Stimulated activated CD4-positive, alpha-beta T cell treated with anti-CD3 and anti-CD28 coated beads, TNF-alpha, amount 100 ng/mL, for 1 hour (primary cell): ENCODE measurements at regions not wholly inside any gene's neighbourhood (a gene's known extent, or its start where the extent isn't known, plus 50 kb on each side); places are given as distances from the start of the nearest gene placed in this dataset.

ENCODE experiments used
- DNase-seq, 3 donors: peaks; one replicate each; pipeline ENCODE4 v3.0.0-alpha.2; 2020; ENCODE audit warnings: low read depth in 3 of 3, low spot score in 1 of 3

DNA sequence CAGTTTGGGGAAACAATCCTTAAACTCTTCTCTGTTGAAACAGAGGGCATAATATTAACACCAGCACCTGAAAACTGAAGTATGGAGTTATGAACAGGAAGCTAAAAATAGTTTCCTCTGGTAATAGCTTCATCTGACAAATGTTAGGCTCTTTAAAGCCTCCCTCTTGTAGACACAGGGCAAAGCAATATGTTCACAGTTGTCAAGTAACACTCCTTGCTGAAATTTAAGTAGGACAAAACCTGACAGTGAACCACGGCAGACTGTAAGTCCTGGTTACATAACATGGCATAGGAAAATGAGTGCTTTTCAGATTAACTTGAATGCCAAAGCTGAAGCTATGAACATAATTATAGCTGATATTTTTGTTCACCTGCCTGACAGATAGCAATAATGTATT lies 172.9 kb downstream of the CMPK2 start:
- DNase-seq = no peak

- DNase-seq = no peak
These were observed 171.2 kb downstream of the CMPK2 start for GRCh38 chr2:6694555-6694954.

GRCh38 chr2:6700335-6700734 lies 165.4 kb downstream of the CMPK2 start:
- no peak for DNase-seq

GRCh38 chr2:6704077-6704476 lies 161.6 kb downstream of the CMPK2 start:
- DNase-seq = no peak

DNA sequence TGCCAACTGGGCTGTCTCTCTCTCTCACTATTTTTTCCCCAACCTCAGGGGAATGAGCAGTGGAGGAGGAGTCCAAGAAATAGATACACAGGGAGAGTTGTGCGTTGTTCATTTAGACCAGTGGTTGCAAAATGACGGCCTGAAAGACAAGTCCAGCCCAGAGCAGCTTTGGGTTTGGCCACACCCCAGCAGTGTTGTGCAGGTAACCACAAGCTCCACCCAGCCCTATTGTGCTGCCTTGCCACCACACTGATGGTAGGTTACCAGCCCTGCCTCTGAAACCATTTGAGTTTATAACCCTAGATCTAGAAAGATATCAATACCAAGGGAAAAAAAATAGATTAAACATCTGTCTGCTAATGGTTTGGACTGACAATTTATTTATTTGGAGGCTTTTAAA lies 144.3 kb downstream of the CMPK2 start:
- no peak for DNase-seq

- no peak for DNase-seq
These were observed 143.1 kb downstream of the CMPK2 start for GRCh38 chr2:6722574-6722973.

- no peak for DNase-seq
These were observed 141.7 kb downstream of the CMPK2 start for GRCh38 chr2:6723865-6724604.

GRCh38 chr2:6724605-6725140 lies 141.0 kb downstream of the CMPK2 start:
- DNase-seq = no peak

GRCh38 chr2:6728156-6728555 lies 137.6 kb downstream of the CMPK2 start:
- DNase-seq = no peak

GRCh38 chr2:6730003-6730402 lies 135.7 kb downstream of the CMPK2 start:
- DNase-seq = no peak

DNA sequence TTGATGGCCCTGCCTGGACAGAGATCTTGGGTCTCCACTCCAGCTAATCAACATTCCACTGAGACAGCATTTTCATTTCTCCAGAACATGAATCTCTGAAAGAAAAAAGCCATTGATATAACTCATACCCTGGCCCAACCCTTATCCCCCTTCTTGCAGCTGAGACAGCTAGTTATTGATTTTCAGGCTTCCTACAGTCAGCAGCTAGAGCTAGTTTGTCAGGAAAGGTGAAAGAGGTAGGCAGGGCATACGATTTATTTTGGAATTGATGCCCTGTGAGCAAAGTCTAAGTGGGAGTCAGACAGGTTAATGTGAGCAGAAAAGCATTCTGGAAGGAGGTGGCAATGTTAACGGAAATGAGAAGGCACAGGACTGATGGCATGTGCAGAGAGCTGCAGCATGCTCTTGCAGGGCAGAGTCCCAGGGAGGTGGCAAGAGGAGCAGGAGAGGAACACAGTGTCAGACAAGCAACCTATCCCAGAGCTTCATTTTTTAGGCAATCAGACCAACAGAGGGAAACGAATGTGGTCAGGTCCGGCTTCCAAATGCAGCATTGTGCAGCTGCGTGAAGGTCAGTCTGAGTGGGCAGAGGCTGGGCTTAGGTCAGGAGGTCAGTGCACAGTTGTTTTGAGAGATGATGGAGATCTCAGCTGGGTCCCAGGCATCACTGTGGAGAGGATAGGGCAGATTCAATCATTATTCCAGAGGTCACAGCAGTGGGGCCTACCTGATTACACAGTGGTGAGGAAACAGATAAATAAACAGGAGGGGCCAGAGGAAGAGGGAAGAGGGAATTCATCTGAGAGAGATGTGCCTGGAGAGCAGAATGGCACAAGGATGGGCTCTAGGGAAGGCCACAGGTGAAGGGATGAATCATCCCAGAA lies 134.8 kb downstream of the CMPK2 start:
- no peak for DNase-seq

DNA sequence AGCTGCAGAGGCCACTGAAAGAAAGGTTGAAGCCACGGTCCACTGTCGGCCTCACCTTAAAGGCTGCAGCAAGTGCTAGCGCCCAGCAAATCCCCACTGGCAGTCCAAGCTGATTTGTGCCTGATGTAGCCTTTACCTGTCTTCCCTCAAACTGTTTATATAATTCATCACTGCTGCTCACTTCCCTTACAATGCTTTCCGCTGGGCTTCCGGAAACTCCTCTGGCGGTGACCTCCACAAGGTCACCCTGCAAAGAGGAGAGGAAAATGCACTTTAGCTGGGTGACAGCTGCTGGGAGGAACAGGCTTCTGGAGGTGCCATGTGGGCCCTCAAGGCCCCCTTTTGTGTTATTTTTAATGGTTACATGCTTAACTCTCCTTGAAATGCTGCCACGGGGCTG lies 126.2 kb downstream of the CMPK2 start:
- DNase-seq = no peak

DNA sequence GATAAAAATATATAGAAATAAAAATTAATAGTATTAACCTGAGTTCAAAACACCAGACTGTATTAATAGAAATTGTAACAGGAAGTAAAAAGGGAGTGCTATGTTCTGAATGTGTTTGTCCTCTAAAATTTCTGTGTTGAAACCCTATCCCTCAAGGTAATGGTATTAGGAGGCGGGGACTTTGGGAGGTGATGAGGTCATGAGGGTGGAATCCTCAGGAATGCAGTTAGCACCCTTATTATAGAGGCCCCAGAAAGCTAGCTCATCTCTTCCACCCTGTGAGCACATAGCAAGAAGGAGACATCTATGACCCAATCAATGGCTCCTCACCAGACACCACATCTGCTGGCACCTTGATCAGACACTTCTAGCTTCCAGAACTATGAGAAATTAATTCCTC lies 124.5 kb downstream of the CMPK2 start:
- DNase-seq = no peak

DNA sequence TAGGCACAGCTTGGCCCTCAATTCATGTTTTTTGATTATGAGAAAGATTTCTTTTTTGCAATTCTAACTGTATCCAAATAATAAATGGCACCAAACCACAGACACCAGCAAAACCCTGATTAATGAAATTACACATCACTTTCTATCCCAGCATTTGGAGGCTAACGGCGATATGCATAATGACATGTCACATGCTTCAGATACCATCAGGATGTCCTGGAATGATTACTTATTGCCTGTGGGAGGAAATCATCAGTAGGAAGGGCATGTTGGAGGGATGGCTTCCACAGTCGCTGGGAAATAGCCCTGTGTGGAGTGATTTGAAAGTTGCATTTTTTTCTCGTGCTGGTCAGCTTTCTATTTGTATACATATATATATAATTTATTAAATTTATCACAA lies 121.7 kb downstream of the CMPK2 start:
- no peak for DNase-seq

DNA sequence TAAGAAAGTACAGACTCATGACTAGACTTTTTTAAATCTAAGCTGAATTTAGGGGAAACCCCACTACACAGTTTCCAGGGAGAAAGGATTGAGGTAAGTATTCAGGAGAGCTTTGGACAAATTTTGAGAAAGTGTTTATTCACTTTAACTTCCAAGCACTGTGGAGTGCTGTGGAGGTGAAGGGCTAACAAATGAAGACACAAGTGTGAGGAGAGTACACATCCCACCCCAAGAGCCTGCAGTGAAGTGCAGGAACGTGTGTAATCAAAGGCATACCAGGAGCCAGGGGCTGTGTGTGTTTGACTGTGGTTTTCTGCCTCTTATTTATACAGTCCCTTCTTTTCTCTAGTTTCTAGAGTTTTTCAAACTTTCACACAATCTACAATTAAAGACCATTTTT lies 118.3 kb downstream of the CMPK2 start:
- no peak for DNase-seq

DNA sequence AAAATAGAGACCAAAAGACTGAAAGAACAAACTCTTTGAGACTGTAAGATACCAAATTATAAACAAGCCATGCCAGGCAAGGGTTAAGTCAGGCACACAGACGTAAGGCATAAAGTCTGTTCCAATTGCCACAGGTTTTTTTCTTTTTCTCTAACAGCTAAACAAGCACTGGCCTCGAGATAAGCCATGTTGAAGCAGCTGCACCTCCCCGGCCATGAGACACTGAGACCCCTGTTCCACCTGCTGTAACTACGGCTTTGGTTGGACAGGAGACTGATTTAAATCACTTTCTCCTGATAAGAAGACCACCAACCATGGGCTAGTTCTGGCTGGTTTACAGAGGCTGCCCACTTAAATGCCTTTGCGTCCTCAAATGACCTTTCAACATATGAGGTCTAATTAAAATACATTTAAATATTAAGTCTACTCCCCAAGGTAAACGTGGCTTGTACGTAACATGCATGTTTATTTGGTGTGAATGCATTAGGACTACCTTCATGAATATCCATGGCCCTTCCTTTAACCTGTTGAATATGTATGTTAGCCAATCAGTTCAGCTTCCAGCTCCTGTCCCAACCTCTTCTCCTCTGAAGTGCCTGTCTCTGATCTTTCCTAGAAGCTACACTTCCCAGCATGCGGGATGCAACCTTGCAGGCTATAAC lies 117.2 kb downstream of the CMPK2 start:
- DNase-seq = no peak

DNA sequence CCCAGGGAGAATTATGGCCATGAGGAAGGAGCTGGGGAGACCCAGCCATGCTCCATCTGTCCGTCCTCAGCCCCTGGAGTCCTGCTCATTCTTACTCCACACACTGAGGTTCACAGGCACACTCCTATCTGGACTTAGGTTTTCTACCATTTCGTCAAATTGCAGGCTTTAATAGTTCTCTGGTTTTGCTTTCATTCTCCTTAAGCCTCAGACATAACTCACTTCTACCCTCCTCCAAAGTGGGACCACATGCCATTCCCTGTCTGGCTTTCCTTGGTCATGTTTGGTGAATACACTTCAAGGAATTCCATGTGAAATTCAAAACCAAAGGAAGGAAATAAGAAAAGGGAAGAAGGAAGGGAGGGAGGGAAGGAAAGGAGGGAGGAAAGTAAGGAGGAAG lies 115.7 kb downstream of the CMPK2 start:
- DNase-seq = no peak

GRCh38 chr2:6750411-6751158 lies 115.1 kb downstream of the CMPK2 start:
- DNase-seq = no peak

DNA sequence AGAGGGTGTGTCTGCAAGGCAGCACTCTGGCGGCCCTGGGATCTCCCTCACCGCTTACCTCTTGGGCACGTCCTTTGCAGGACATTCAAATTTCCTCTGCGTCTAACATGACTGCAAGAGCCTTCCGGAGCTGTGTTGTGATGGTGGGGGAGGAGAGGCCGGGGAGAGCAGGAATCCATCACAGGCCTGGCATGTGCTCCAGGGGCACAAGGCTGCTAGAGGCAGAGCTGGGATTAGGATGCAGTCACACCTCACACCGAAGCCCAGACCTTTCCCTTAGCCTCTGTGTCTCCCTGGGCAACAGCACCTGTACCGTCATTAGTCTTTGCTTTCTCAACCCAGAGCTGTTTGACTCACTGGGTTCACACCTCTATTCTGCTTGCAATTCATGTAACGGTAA lies 111.3 kb downstream of the CMPK2 start:
- no peak for DNase-seq

DNA sequence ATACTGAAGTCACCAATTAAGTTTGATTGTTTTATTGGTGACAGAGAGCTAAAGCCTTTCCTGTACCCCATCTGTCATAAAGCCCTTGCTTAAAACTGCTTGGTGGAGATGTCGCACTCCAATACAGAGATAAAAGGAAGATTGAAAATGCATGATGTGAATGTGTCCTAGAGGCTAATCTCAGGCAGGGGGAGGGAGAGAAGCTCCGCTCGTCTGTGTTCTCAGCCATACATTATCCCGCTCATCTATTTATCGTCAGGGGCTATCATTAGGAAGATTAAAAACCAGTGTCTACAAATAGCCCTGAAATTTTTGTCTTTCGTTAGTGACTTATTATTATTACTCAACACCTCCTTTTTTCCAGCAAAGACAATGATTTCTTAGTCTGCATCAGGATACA lies 110.3 kb downstream of the CMPK2 start:
- DNase-seq = no peak

DNA sequence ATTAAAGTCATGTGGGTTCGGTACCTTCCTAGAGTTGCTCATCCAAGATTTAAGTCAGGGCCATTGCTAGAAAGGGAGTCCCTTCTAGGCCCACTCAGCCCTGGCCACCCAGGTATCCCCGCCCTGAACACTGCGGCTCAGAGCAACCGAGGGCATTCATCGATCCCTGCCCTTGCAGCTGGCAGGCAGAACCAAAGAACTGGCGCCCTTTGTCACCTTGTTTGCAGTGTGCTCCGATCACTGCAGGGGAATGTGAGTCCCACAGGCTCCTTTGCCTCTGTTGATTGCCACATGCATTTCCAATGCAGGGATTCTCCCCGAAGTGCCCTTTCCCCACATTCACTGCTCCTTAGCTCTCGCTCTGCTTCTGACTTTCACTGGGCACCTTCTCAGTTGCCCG lies 108.5 kb downstream of the CMPK2 start:
- no peak for DNase-seq
